ENCODE measurements at regions not wholly inside any gene's neighbourhood (a gene's known extent, or its start where the extent isn't known, plus 50 kb on each side); places are given as distances from the start of the nearest gene placed in this dataset.
A peak's percentile ranks its signal among the peaks of the same experiment; 100 is the strongest.

DNA sequence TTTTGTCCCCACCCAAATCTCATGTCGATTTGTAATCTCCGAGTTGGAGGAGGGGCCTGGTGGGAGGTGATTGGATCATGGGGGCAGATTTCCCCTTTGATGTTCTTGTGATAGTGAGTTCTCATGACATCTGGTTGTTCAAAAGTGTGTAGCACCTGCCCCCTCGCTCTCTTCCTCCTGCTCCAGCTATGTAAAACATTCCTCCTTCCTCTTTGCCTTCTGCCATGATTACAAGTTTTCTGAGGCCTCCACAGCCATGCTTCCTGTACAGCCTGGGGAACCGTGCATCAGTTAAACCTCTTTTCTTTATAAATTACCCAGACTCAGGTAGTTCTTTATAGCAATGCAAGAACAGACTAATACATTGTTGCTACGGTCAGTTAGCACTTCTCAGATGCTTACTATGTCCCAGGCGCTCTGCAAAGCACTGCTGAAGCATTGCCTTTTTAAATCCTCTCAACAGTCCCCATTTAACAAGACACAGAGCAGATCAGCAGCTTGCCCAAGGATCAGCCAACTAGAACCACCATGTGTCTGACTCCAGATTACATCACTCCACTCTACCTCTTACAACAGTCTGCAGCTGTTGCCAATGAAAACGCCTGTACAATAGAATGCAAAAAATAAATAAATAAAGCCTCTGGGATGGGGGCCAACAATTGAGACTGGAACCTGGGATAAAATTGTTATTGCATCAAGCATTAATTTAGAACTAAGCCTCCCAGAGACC is 52.4 kb upstream of the USP1 start:
- ATAC-seq (ENCODE audit: low FRiP score), result peak; percentile 76
- no peak for DNase-seq (ENCODE audit: low spot score)
- TF ChIP-seq, protein P1, sequence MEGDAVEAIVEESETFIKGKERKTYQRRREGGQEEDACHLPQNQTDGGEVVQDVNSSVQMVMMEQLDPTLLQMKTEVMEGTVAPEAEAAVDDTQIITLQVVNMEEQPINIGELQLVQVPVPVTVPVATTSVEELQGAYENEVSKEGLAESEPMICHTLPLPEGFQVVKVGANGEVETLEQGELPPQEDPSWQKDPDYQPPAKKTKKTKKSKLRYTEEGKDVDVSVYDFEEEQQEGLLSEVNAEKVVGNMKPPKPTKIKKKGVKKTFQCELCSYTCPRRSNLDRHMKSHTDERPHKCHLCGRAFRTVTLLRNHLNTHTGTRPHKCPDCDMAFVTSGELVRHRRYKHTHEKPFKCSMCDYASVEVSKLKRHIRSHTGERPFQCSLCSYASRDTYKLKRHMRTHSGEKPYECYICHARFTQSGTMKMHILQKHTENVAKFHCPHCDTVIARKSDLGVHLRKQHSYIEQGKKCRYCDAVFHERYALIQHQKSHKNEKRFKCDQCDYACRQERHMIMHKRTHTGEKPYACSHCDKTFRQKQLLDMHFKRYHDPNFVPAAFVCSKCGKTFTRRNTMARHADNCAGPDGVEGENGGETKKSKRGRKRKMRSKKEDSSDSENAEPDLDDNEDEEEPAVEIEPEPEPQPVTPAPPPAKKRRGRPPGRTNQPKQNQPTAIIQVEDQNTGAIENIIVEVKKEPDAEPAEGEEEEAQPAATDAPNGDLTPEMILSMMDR (IDR thresholded peaks at IDR 0.05), result no peak

- ATAC-seq (ENCODE audit: low FRiP score) (no peak), DNase-seq (ENCODE audit: low spot score) (no peak)
- TF ChIP-seq, protein P1 (IDR thresholded peaks at IDR 0.05), result no peak
Measured at GRCh38 chr1:62385923-62386322, 50.9 kb upstream of the USP1 start.

- no peak for ATAC-seq (ENCODE audit: low FRiP score)
- DNase-seq (ENCODE audit: low spot score), result no peak
- TF ChIP-seq, protein P1 (IDR thresholded peaks at IDR 0.05), result no peak
Measured at GRCh38 chr1:62386351-62387121, 50.3 kb upstream of the USP1 start.

All from omental fat pad (tissue), 3 donors.